Chondrocyte (in vitro differentiated cells): ENCODE measurements at regions not wholly inside any gene's neighbourhood (a gene's known extent, or its start where the extent isn't known, plus 50 kb on each side); places are given as distances from the start of the nearest gene placed in this dataset.

Experiments used
- DNase-seq: peaks from one replicate; pipeline ENCODE4 v3.0.0; 2021; ENCODE audit warnings: mixed read lengths, low spot score
- H3K27ac Mint-ChIP-seq: one replicate; pipeline ENCODE4 v1.8.0; 2021; ENCODE audit warnings: mild to moderate bottlenecking, moderate library complexity, mixed read lengths; ENCODE audit not compliant: unreplicated experiment
- H3K27me3 Mint-ChIP-seq: 2 replicates; pipeline ENCODE4 v1.8.0; 2021; ENCODE audit warnings: low read depth, mixed read lengths
- H3K36me3 Mint-ChIP-seq: 2 replicates; pipeline ENCODE4 v1.8.0; 2021; ENCODE audit warnings: low read depth, mixed read lengths
- H3K4me1 Mint-ChIP-seq: 2 replicates; pipeline ENCODE4 v1.8.0; 2021; ENCODE audit warnings: low read depth, mild to moderate bottlenecking, mixed read lengths
- H3K4me3 Mint-ChIP-seq: one replicate; pipeline ENCODE4 v1.8.0; 2021; ENCODE audit warnings: mild to moderate bottlenecking, moderate library complexity, mixed read lengths; ENCODE audit not compliant: unreplicated experiment
- H3K9me3 Mint-ChIP-seq: 2 replicates; pipeline ENCODE4 v1.8.0; 2021; ENCODE audit warnings: low read depth, mixed read lengths
- CTCF ChIP-seq: fragments of 200-600 bp; sonication (generic); IDR thresholded peaks from 2 replicates; pipeline ENCODE4 v1.5.0; 2021; ENCODE audit warnings: antibody characterized with exemption, mild to moderate bottlenecking, moderate library complexity

GRCh38 chr3:167116120-167116922, 263.8 kb downstream of the ZBBX start:
- H3K27me3 Mint-ChIP-seq: peaks cover 1% of the 10 kb centered on the region

DNA sequence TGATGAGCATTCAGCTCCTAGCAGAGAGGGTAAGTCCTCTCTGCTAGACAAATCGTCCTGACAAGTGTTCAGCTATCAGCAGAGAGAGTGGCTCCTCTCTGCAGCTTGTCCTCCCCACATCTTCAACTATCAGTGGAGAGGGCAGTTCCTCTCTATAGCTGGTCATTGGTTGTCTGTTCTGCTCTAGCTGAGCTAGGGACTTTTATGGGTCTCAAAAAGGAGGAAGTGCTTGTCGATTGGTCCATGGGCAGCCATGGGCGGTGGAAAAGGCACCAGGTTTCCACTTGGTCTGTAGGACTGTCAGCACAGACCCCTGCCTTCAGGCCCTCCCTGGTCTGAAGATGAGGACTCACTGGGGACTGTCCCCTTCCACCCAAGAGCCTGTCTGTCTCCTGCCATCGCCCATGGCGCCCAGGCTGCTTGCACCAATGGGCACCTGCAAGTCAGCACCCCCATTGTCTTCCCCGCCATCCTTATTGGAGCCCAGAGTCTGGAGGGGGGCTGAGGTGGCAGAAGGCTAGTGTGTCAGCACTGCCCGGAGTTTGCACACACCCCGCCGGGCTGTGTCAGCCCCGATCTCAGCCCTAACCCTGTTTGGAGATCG, 264.7 kb downstream of the ZBBX start:
- no peak overlapping the region for H3K27ac Mint-ChIP-seq
- H3K36me3 Mint-ChIP-seq: no peaks in the 10 kb centered on the region
- H3K4me3 Mint-ChIP-seq: no peak overlapping the region
- no peaks in the 10 kb centered on the region for H3K4me1 Mint-ChIP-seq
- H3K9me3 Mint-ChIP-seq: peaks cover 12% of the 10 kb centered on the region
- TF ChIP-seq CTCF: no peak
- H3K27me3 Mint-ChIP-seq: no peaks in the 10 kb centered on the region
- DNase-seq: peak; percentile 68

More at GRCh38 chr3:167116120-167116922, 263.8 kb downstream of the ZBBX start:
- Mint-ChIP-seq H3K4me1 (no peaks in the 10 kb centered on the region), H3K36me3 (no peaks in the 10 kb centered on the region), H3K27ac (no peak overlapping the region), H3K9me3 (peaks cover 12% of the 10 kb centered on the region), H3K4me3 (no peak overlapping the region)
- no peak for TF ChIP-seq CTCF
- peak; percentile 89 for DNase-seq

- Mint-ChIP-seq H3K27ac (no peak overlapping the region), H3K27me3 (no peaks in the 10 kb centered on the region), H3K9me3 (peaks cover 12% of the 10 kb centered on the region)
These were observed 265.5 kb downstream of the ZBBX start for GRCh38 chr3:167114619-167115018.

DNA sequence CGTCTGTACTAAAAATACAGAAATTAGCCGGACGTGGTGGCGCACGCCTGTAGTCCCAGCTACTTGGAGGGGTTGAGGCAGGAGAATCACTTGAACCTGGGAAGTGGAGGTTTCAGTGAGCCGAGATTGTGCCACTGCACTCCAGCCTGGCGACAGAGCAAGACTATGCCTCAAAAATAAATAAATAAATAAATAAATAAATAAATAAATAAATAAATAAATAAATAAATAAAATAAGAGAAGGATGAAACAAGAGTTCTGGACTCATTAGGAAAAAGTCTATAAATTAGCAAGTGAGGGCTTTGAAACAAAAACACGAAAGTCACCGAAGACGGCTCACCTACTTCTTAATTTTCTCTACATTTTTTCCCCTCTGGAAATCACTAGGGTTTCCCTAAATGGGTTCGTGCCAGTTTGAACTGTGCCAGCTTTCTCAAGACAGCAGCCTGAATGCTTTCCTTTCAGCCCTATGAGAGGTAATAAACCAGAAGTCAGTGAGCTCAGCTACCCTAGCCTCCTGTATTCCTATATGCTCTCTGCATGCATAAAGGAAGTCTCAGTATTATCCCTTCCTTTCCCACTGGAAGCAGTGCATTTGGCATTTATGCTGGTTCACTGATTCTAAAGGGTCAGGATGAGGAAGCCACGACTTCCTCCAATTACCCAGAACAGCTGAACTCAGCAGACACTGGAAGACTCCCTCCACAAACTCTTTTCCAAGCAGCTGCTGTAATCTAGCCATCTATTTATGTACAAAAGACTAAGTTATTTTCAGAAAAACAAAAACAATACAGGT, 266.9 kb downstream of the ZBBX start:
- Mint-ChIP-seq H3K9me3 (peaks cover 9% of the 10 kb centered on the region), H3K4me1 (no peaks in the 10 kb centered on the region), H3K27ac (no peak overlapping the region), H3K36me3 (no peaks in the 10 kb centered on the region), H3K27me3 (peaks cover 3% of the 10 kb centered on the region), H3K4me3 (no peak overlapping the region)
- DNase-seq: no peak
- TF ChIP-seq CTCF: no peak

More at GRCh38 chr3:167114619-167115018, 265.5 kb downstream of the ZBBX start:
- no peaks in the 10 kb centered on the region for H3K4me1 Mint-ChIP-seq
- no peak overlapping the region for H3K4me3 Mint-ChIP-seq
- no peak for DNase-seq
- no peak for TF ChIP-seq CTCF
- no peaks in the 10 kb centered on the region for H3K36me3 Mint-ChIP-seq

GRCh38 chr3:167110901-167111300, 269.2 kb downstream of the ZBBX start:
- peaks cover 8% of the 10 kb centered on the region for H3K27me3 Mint-ChIP-seq
- no peak for DNase-seq
- H3K9me3 Mint-ChIP-seq: peaks cover 2% of the 10 kb centered on the region
- H3K27ac Mint-ChIP-seq: no peak overlapping the region
- no peaks in the 10 kb centered on the region for H3K36me3 Mint-ChIP-seq
- TF ChIP-seq CTCF: no peak
- no peaks in the 10 kb centered on the region for H3K4me1 Mint-ChIP-seq
- H3K4me3 Mint-ChIP-seq: no peak overlapping the region
